ENCODE measurements at regions not wholly inside any gene's neighbourhood (a gene's known extent, or its start where the extent isn't known, plus 50 kb on each side); places are given as distances from the start of the nearest gene placed in this dataset.

DNA sequence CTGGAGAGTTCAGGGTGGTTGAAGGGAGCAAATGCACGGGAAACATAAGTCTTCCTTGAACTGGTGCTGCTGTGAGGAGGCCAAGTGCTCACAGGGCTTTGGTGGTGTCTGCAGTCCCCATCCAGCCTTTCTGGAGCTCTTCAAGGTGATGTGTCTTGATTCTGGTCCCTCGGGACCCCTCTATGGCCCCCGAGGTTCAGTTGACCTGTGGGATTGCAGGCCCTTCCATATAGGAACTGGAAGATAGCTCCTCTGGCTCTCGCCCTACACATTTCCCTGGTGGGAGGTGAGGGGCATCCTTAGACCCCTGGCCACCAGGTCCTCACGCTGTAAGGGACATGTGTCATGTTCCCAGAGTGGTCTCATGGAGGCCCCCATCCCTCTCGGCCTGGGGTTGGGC is 191.8 kb downstream of the GADD45G start:
- no peak for DNase-seq

DNA sequence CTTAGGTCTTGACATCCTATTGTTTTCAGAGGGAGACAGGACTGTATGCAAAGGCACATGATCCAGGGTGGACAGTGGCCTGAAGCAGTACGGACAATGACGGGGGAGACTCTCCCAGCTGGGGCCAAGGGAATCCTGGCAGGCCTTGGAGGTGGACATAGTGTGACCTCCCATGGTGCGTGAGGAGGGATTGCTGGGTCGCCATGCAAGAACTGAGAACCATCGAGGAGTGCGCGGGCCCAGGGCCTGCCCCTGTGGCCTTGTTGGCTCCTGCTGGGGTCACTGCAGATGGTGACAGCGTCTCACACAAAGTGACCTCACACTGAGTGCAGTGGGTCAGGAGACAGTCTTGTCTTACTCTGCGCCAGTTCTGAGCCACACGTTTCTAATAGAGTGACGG is 192.4 kb downstream of the GADD45G start:
- no peak for DNase-seq

DNA sequence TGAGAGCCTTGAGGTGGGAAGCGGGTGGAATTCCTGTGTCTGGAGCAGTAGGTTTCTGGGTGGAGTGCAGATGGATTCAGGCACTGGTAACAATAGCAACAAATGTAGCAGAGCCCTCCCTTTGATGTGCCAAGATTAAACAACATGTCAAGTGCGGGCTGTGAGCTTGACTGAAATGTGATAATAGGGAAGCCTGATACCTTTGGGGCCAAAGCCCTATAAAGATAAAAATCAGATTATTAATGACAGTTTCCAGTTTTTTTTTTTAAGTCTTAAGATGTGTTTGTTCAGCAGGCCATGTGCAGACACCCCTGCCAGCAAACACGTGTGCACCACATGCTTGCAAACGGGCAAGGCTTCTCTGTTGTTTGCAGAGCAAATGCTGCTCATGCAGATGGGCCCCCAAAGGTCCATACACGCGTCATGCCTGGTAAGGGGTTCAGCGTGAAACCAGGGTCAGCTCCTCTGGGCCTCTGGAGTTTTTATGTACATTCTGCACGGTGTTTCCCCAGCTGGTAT is 193.2 kb downstream of the GADD45G start:
- DNase-seq: no peak

GRCh38 chr9:89798547-89799120 is 193.8 kb downstream of the GADD45G start:
- no peak for DNase-seq

DNA sequence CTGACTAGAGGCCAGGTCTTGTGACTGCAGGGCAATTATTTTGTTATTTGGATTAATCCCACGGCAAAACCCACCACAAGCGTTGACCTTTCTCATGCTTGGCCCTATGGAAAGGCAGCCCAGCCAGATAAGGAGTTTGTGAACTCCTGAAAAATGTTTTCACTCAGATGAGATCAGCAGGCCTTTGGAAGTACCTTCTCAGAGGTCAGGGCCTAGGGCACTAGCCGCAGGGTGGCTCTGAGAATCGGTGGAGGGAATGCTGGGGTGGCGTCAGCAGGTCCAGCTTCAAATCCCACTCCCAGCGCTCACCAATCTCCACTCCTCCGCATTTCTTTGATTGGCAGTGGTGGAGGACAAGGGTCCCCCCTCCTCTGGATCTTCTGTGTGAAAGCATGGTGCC is 194.4 kb downstream of the GADD45G start:
- no peak for DNase-seq

DNA sequence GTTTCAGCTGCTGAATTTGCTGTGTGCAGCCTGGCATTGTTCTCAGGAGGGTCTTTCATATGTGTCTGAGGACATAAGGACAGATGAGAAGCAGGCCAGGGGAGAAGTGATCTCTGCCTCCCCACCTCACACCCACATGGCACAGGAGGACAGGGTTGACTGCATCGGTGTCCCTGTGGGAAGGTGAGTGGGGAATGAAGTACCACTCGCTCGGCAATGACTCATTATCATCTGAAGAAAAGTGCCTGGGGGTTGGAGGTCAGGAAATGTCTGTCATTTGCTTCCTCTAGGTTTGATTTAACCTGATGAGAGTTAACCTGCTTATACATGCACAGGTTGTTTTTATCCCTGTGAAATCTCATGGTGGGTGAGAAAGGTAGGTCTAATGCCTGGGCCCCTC is 195.0 kb downstream of the GADD45G start:
- DNase-seq: no peak

DNA sequence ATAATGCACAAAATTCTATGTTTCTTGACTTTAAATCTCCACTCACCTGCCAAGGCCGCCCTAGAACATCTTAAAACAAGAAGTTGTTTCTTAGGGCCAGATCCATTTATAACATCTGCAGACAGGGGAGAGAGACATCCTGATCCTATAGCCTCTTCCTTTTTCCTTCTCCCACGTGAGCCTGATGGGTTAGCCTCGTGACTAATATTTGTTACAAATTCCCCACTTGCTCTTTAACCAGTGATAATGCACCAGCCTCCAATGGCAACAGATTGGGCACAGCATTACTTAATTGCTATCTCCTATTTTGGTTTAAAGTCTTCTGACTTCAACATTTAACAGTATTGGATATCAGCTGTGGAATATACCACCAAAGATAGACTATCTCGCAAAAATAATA is 196.5 kb downstream of the GADD45G start:
- no peak for DNase-seq

DNA sequence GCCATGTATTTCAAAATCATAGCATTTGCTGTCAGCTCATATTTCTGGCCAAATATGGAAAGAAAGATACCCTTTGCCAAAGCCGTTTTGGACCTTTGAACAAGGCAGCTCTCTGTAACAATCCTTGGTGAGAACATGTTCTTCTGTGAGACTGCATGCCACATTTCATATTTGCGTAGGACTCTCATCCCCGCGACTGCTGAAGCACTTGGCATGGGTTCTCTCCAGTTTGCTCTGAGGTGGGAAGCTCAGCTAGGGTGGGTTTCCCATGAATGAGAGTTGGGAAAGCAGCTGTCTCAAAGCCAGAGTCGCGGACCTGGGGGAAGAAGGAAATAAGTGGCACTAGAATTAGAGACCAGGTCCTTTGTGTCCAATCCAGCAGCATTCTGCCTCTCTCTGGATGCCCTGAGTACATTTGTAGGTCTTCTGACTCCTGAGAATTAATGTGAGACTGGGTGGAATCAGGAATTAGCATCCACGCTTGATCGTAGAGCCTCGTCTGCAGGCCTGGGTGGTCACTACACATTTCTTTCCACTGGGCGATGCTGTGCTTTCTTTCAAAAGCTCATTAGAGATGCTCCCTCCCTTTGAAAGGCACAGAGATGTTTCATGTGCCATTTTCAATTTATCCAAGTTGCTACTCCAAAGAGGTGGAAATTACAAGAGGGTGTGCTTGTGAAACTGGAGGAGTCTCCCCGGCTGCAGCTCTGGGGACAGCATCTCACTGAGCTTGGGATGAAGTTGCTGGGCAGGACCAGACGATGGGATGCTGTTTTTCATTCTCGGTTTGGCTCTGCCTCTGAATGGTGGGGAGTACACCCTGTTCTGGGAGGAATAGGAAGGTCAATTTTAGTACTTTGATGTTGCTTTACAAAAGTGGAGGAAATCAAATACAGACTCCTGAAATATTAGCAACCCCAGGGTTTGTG is 197.2 kb downstream of the GADD45G start:
- DNase-seq: no peak

DNA sequence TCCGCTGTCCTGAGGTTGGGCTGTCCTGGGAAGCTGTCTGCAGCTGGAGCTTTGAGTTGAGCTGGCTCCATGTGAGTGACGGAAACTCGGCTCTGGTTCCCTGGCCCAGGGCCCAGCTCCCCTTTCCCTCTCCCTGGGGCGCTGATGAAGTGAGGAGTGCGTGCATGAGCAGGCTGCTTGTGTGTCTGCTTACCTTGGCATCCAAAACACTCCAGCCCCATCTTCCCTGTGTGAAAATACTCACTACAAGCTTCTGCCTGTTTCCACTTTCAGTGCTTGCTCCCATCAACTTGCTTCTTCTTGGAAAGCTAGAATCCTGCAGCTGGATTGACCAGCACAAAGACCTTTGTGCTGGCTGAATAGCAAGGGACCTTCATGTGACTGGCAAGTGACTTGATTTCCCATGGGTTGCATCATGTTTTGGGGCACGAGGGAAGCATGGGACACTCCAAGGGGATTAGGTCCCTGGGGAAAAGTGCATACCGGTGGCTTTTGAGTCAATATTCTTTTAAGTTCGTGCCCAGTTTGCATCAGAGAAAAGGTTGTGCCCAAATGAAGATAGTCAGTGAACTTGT is 198.1 kb downstream of the GADD45G start:
- DNase-seq: no peak

DNA sequence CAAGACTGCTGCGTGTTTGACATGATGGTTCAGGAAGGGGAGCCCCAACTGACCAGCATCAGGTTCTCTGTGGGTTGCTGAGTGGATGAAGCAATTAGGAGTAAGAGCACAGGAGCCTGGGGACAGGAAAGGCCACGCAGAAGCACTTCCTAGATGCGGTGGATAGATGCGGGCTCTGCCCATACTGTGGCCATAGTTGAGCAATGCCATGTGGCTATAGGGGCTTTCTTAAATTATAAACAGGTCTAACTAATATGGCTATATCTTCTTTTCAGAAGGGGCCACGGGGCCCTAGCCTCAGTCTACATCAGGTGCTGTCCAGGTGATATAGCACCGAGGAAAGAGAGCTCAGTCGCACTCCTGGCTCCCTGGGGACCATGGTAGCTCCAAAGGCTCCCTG is 198.6 kb downstream of the GADD45G start:
- no peak for DNase-seq

DNA sequence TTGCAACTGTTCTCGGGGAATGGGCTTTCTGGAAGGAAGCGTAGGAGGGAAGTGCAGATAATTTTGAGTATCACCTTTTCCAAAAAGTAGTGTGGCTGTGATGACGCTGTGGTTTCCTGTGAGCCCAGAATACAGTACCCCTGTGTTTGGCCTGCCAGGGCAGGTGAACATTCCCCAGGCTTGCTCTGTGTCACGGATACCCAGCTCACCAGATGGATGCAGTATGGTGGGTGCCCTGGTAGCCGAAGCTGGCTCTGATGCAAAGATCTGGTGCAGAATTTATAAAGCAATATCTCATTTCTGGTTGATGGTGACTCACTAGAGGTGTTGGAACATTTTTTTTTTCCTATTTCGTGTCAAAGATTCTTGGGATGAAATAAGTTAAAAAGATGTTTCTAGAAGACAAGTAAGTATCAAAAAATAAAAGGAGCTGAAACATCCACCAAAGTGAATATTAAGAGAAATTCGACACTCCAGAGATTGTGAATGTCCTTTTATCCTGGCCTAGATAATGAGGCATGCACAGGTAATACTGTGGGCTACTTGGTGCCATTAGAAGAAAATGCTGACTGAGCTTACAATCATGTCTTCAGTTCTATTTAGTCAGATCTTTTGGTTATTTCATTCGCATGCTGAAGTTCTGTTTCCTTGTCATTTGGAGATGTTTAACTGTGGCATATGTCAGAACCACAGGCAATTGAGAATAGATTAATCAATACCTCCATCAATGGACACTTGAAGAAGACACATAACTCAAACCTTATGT is 200.1 kb downstream of the GADD45G start:
- no peak for DNase-seq

- no peak for DNase-seq
Measured at GRCh38 chr9:89805571-89806292, 200.9 kb downstream of the GADD45G start.

DNA sequence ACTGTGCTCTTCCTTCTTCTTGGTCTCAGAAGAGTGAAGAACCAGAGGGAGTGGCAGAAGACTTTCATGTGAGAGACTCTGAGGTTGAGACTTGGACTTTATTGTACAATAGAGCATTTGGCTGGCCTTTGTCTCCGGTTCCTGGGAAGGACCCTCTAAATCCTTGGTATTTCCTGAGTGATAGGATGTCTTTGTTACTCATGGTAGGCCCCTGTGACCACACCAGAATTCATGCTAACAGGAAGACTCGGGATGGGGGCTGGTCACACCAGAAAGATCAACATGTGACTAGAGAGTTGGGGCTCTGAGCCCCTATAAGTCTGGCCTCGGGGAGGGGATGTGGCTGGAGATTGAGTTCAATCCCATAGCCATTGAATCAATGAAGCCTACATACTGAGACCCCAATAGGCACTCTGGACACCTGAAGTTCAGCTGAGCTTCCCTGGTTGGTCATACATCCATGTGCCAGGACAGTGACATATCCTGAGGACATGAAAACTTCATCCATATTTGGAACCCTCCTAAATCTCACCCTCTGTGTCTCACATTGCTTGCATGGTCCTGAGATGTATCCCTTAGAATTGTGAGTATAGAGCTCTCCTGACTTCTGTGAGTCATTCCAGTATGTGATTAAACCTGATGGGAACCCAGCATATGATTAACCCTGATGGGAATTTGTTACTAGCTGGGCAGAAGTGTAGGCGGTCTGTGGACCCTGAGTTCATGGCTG is 201.7 kb downstream of the GADD45G start:
- DNase-seq: no peak

DNA sequence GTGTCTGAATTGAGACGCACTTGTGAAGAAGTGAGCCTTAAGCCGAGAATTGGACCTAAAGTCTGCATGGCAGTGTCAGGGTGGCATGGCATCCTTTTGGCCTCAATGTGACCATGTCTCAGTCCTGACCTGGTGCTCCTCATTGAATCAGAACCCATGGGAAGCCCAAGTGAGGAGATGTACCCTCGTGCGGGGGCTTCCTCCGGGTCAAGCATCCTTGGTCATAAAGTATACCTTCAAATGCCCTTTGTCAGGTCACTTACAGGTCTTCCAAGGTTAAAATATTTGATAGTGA is 202.2 kb downstream of the GADD45G start:
- no peak for DNase-seq

GRCh38 chr9:89807682-89808075 is 202.9 kb downstream of the GADD45G start:
- DNase-seq: no peak

DNA sequence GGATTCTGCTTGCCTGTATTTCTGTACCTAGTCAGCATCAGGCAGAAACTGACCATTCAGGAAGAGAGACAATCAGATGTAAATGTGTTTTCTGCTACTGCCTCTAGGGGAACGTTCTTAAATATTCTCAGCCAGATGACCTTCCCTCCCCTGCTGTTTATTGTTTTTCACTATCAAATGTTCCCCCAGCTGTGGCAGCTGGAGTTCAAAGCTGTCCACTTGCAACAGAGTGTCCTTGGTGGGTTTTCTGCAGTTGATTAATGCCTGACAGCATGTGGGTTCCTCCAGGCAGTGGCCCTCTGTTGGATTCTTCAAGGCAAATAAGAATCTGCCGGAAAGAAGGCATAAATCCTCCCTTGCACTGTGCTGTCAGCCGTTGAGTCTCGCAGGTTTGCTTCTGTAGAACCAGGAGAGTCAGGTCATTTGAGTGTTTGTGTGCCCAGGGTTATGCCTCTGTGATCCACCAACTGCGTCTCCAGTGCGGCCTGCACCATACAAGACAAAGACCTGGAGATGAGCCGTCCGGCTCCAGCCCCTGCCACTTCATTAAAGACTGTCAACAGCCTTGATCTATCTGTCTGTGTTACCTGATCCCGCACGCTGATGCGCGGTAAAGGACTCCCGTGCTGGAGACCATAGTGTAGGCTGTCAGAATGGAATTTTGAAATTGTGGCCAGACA is 203.4 kb downstream of the GADD45G start:
- DNase-seq: no peak

- DNase-seq: no peak
Measured at GRCh38 chr9:89808756-89809181, 204.0 kb downstream of the GADD45G start.

- DNase-seq: no peak
Measured at GRCh38 chr9:89810431-89810830, 205.6 kb downstream of the GADD45G start.

GRCh38 chr9:89811356-89811755 is 206.5 kb downstream of the GADD45G start:
- DNase-seq: no peak

- DNase-seq: no peak
Measured at GRCh38 chr9:89811886-89812450, 207.2 kb downstream of the GADD45G start.

All from Kasumi-1 (cell line).